DOHH2 (cell line): ENCODE measurements at regions not wholly inside any gene's neighbourhood (a gene's known extent, or its start where the extent isn't known, plus 50 kb on each side); places are given as distances from the start of the nearest gene placed in this dataset.

ENCODE experiments used
- CTCF ChIP-seq: fragments of 200-600 bp; sonication (generic); IDR thresholded peaks from one replicate; pipeline ENCODE4 v1.5.1; 2014; ENCODE audit warnings: antibody characterized with exemption, mild to moderate bottlenecking, low read depth, low read length; ENCODE audit not compliant: poor library complexity, severe bottlenecking
- EZH2phosphoT487 ChIP-seq: fragments of 200-600 bp; sonication (generic); IDR thresholded peaks from 2 replicates; pipeline ENCODE4 v1.6.1; 2017; ENCODE audit warnings: borderline replicate concordance, mild to moderate bottlenecking, antibody characterized with exemption, low read length, moderate library complexity, mixed read lengths

GRCh38 chr14:103228076-103228806 is 105.0 kb downstream of the TNFAIP2 start:
- TF ChIP-seq CTCF (no peak), EZH2phosphoT487 (no peak)
